DMS153 treated with DMSO at 0.1 percent for 48 hours (cell line): ENCODE measurements at regions not wholly inside any gene's neighbourhood (a gene's known extent, or its start where the extent isn't known, plus 50 kb on each side); places are given as distances from the start of the nearest gene placed in this dataset.

ENCODE experiments used
- DNase-seq: peaks from one replicate; lab custom pipeline; 2025; ENCODE audit not compliant: unreplicated experiment; lab: John Stamatoyannopoulos, UW

DNA sequence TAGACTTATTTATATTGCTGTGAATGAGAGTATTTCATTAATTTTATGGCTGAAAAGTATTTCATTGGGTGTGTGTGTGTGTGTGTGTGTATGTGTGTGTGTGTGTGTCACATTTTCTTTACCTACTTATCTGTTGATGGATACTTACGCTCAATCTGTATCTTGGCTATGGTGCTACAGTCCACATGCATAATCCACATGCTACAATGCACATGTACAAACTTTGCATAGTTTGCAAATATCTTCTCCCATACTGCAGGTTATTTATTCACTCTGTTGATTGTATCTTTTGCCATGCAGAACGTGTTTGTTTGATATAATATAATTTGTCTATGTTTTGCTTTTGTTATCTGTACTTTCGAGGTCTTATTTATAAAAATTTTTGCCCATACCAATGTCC is 167.8 kb downstream of the RAB28 start:
- no peak for DNase-seq

DNA sequence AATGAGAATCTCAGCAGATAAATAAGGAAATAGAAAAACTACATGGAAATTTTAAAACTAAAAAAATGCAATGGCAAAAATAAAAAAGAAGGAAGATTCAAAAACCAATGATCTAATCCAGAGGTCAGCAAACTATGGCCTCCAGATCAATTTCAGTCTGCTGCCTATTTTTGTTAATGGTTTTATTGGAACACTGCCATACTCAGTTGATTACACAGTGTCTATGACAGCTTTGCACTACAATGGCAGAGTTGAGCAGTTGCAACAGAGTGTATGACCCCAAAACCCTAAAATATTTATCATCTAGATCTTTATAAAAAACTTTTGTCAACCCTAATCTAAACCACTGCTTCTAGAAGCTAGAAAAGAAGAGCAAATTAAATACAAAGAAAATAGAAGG is 170.3 kb downstream of the RAB28 start:
- DNase-seq, result no peak

DNA sequence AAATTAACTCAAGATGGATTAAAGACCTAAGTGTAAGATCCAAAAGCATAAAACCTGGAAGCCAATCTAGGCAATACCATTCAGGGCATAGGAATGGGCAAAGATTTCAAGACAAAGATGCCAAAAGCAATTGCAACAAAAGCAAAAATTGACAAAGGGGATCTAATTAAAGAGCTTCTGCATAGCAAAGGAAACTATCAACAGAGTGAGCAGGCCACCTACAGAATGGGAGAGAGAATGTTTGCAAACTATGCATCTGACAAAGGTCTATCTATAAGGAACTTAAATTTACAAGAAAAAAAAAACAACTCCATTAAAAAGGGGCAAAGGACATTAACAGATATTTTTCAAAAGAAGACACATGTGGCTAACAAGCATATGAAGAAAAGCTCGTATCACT is 171.9 kb downstream of the RAB28 start:
- no peak for DNase-seq

DNA sequence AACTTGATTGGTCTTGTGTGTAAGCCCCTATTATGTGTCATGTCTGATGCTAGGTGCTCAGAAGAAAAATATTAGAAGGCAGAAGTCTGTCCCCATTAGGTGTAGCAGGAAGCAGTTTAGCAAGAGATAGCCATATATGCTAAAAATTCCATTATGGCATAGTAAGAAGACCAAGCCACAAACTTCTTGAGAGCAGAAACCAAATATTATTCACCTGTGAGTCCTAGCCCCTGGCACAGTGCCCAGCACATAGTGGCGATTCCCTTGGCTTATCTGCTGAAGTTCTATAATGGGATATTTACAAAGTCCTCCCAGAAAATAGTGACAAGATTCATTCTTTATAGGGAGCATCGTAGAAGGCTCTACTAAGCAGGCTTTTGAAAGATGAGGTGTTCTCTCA is 174.4 kb downstream of the RAB28 start:
- DNase-seq, result no peak

DNA sequence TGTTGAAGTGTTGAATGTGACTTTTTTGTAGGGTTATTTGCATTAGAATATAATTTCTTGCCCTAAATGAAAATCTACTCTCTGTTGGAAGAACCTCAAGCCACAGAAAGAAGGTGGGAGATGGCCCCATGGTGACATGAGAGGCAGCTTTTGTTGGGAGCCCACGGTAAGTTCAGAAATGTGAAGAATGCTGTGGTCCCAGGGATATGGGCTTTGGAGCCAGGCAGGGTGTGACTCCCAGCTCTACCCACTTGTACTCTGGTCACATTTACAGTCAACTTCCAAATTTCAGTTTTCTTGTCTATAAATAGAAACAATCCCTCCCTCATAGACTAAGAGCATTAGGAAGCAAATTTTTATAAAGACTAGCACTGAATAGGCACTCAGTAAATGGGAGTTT is 177.8 kb downstream of the RAB28 start:
- DNase-seq, result no peak

DNA sequence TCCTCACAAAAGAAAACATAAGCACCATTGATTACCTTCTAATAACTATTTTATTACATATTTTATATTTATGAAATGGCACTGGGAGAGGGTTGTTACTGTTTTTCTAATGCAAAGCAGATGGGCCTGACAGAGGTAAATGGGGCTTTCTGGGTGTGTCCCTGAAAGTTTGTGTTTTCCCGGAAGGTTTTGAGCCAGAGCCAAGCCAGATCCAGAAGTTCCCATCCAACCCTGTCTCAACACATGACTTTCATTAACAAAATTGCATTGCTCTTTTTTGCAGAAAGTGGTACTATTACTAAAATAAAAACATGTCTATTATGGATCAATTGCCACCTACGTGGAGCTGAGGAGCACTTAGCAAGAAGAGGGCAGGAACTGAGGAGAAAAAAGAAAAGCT is 181.3 kb downstream of the RAB28 start:
- DNase-seq, result no peak

DNA sequence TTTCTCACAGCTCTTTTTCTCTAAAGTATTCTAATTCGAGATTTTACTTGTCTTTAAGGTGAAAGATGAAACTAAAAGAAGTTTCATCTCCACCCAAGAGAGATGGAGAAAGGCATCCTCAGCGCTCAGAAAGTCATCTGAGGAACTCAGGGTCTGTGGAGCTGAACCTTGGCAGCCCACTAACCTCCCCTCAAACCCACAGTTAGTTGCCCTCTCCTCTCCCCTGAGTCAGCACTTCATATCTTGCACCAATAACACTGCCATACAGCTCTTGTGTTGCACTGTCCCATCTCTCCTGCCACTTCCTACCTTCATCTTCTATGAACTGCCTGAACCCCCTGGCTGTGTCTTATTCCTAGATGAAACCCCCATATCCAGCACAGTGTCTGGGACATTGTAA is 184.8 kb downstream of the RAB28 start:
- no peak for DNase-seq

DNA sequence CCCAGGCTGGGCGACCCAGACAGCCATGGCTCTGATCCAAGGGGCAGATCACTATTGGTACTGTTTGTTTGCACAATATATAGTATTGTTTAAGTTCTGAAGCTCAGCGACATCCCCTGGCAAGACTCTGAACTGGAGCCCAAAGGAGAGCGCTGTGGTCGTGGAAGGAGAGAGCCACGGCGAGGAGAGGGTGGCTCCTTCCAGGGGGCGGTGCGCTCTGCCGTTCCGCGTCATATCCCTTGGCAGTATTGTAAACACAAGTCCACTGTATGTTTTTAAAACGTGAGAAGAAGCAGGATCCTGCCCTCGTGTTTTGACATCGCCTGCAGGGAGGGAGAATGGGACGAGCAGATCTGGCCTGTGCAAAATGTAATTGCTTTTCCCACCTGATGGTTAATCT is 185.5 kb downstream of the RAB28 start:
- no peak for DNase-seq

DNA sequence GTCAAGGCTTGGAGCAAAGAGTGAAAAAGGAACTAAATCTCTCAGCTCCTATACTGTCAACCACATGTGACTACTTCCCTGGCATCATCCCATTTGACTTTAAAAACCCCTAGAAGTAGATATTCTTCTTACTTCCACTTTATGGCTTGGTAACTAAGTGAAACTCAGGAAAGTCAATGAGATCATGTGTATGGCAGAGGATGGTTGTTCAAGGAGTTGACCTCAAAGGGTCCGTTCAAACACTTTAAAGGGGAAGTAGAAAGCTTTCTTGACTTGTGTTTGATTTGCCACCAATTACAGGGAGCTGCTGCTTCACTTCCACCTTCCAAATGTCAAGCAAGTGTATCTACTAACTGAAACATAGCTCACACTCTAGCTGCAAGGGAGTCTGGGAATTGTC is 187.2 kb downstream of the RAB28 start:
- no peak for DNase-seq

DNA sequence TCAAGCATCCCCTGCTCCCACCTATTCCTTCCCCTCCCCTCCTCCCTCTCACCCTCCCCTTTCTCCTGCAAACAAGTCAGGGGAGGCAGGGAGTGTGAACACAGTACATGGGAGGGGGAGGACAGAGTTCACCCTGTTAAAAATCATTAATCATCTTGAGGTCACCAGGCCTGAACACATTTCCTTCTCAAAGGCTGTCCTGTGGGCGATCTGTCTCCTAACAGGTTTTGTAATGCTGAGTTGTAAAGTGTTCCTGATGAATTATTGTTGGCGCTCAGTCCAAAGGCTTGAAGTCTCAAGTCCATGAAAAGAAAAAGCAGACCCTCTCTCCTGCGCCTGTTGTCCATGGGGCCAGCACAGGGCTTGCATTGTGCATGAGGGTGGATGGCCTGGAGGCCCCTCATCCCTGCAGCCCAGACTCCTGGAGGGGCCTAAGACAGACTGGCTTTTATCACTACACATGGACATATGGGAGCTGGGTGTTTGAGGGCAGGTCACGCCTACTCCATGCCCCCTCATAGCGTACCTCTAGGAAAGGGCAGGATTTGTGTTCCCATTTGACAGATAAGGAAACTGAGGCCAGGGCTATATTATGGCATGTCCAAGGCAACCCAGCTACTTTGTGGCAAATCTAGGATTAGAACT is 189.1 kb downstream of the RAB28 start:
- no peak for DNase-seq

DNA sequence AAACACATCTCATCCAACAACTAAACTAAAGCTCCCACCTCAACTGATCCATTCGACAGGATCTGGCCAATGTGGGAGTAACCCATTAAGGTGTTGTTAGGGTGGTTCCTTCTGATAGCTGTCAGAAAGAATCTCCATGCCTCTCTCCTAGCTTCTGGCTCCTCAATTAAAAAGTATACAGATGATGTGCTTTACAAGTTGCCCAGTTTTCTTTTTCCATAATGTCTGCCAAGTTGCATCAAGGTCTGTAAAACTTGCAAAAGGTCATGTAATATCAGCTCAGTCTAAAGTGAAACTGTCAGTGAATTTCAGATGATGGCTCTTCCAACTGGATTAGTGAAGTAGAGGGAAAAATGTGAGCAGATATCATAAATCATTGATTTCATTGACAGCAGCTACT is 191.8 kb downstream of the RAB28 start:
- DNase-seq, result no peak

DNA sequence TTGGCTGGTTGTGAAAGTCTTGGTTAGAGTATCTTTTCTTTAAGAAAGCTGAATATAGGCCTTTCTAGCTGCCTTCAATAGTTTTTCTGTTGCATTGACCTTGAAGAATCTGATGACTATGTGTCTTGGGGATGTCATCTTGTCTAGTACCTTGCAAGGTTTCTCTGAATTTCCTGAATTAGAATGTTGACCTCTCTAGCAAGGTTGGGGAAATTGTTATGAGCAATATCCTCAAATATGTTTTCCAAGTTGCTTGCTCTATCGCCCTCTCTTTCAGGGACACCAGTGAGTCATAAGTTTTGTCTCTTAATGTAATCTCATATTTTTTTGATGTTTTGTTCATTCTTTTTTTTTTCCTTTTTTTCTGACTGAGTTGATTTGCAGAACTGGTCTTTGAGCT is 194.7 kb downstream of the RAB28 start:
- no peak for DNase-seq

DNA sequence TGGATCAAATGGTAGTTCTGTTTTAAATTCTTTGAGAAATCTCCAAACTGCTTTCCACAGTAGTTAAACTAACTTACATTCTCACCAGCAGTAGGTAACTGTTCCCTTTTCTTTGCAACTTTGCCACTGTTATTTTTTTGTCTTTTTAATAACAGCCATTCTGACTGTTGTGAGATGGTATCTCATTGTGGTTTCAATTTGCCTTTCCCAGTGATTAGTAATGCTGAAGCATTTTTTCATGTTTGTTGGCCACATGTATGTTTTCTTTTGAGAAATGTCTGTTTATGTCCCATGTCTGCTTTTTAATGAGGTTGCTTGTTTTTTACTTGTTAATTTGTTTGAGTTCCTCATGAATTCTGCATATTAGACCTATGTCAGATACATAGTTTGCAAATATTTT is 198.8 kb downstream of the RAB28 start:
- no peak for DNase-seq

DNA sequence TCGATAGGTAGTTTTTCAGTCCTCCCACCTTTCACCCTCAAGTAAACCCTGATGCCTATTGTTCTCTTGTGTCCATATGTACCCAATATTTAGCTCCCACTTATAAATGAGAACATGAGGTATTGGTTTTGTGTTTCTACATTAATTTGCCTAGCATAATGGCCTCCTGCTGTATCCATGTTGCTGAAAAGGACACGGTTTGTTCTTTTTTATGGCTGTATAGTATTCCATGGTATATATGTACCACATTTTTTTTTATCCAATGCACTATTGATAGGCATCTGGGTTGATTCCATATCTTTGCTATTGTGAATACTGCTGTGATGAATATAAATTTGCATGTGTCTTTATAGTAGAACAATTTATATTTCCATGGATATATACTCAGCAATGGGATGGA is 199.2 kb downstream of the RAB28 start:
- no peak for DNase-seq

DNA sequence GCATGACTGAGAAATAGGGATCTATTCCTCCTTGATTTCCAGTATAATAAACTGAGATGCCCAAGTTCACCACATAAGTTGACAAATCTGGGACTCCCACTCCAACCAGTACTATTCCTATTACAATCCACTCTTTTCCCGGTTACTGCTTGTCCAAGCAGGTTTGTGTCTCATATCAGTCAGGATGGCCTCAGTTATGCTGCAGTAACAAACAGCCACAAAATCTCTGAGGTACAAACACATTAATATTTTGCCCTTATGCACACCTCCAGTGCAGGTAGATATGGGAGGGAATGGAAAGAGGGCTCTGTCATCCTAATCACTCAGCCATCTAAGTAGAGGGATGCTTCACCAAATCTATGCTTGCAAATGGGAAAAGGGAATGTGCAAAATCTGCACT is 207.8 kb downstream of the RAB28 start:
- DNase-seq, result no peak

DNA sequence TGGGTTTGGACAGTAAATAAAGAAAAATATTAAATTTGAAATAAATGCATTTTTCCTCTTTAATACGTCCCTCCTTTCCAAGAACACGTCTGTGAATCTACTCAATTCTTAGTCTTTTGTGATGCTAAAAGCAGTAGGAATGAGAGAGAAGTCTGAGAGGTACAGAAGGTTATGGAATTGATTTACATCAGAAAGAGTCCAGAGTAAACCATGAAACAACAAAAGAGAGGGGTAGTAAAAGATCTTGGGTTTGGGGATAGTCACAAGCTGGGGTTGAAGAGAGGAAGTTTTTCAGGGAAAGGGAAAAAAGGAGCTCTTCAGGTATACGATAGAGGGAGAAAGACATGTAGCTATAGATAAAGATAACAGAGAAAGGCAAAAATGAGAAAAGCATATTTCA is 215.4 kb downstream of the RAB28 start:
- no peak for DNase-seq

DNA sequence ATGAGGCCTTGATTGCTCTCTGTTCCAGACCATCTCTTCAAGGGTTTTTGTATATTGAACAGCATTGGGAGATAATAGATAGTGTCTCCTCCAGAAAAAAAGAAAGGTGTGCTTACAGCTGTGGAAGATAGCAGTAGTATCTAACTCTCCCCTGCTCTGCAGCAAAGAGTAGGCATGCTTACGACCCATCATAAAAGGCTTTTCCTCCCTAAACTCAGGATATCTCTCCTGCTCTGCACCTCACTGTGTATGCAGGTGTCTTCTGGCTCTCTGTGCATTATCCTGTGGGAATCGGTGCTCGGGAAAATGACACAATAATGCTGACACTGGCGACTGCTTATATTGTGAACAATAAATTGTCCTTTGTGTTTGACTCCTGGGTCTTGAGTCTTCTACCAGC is 216.0 kb downstream of the RAB28 start:
- no peak for DNase-seq

DNA sequence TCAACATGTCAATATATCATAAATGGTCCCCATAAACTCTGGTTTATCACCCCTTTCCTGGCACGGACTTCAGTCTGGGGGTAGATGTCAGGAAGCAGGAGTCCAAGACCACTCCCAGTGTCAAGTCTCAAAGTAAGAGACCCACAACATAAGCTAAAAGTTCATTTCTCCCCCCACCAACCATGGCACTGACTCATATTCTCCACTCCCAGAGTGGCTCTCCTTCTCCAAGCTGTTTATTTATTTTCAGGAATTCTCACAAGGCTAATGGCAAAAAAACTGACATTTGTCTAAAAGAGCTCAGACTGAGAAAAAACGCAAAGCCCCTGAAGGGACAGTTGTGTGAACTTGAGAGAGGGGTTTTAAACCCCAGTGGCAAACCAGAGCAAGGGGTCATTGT is 217.0 kb downstream of the RAB28 start:
- no peak for DNase-seq

DNA sequence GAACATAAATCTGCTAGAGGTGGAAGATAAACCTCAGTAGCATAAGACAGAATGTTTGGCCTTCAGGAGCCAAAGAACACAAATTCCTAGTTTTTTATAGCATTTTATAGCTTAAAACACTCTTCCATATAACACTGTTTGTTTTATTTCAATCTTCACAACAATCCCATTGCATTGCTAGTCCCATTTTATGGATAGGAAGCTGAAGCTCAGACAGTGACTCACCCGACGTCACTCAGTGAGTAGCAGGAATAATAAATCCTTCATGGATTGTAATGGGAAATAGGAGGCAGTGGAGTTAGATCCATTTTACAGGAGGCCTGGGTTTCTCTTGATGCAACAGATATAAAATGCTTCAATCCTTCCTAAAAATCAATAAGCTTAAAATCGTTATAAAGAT is 217.5 kb downstream of the RAB28 start:
- no peak for DNase-seq

DNA sequence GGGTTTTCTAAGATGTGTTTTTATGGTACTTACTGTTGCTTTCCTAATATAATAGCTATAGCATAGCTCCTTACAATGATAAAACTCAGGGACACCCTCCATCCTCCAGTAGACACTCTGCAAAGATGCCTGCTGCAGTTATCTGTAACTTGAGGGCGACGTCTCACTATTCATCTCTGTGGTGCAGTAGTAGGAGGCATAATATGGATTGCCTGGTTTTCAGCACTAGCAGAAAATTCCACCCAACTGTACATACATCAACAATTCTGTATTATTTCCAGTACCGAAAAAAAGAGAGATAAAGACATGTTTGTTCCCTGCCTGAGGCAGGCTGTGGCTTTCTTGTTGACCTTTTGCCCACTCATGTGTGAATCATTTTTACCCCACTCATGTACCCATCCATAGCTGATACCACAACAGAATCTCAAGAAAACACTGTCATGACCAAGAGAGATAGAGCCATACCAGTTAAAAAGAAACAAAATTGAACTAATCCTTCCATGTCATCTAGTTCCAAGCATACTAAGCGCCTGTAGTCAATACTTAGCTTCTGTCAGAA is 220.1 kb downstream of the RAB28 start:
- DNase-seq, result no peak

DNA sequence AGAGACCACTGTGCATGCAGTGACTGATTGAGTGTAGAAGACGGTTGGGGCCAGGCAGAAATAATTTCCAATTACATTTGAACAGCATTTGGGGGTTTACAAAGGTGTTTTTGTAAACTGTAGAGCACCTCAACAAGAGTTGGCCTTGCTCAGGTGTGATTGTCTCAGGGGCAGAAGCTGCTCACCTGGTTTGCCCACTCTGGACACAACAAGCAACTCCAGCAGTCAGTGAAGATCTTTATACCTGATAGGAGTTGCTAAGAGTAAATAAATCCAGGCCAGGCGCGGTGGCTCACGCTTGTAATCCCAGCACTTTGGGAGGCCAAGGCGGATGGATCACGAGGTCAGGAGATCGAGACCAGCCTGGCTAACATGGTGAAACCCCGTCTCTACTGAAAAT is 221.3 kb downstream of the RAB28 start:
- no peak for DNase-seq

DNA sequence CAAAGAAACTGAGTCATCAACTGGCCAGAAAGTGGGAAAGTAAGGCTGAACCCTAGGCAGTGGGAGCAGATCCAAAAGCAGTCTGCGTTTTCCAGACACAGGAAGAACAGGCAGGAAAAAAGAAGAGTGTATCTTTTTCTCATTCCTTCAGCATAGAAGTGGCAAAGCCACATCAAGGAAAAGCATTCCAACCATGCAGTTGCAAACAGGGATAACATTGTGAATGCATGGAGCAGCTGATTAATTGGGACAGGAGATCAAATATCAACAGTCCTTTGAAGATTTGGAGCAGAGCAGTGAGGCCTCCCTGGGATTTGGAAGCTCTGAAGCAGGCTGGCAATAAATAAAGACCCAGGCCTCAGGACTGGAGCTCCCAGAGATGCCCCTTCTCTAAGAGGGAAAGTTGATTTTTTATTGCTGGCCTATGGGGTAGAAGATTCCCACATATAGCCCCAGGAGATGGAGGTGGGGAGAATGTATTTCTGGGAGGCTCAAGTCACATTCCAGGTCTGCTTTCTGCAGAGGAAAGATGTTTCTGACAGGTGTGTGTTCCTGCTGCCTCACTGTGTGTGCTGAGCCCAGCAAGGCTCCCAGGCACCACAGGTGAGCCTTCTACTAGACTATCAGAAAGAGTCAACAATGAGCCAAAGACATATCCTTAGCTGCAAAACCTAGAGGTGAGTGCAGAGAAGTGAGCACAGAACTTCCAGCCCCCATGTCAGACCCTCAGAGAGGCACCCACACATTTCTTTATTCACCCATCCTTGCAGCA is 222.5 kb downstream of the RAB28 start:
- DNase-seq, result no peak

DNA sequence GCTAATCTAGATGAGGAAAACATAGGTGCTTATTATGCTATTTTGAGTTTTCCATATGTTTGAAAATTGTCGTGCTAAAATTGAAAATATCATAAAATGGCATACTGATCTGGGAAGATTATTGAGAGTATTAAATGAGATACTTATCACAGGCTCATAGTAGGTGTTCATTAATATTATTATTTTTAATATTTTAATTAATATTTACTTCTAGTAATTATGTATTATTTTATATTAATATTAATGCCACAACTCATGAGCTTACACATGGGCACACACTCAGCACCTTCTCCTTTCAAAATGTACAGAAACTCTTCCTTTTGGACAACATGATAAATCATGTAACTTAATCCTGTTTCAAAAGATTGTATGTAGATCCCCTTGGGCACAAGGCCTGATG is 223.6 kb downstream of the RAB28 start:
- no peak for DNase-seq
